Ovary (tissue), 7 donors: ENCODE measurements at regions not wholly inside any gene's neighbourhood (a gene's known extent, or its start where the extent isn't known, plus 50 kb on each side); places are given as distances from the start of the nearest gene placed in this dataset.

Experiments
- DNase-seq, 5 donors: peaks; one replicate each; pipeline ENCODE4 v3.0.0-alpha.2; 2019 to 2020
- H3K27ac ChIP-seq, 2 donors: fragments of 200-600 bp; one replicate each; pipeline versions ENCODE4 v1.5.1 to v1.8.0; 2019 to 2022
- H3K27me3 ChIP-seq: fragments of 200-600 bp; one replicate; pipeline ENCODE4 v1.8.0; 2022
- H3K36me3 ChIP-seq: fragments of 200-600 bp; sonication (generic); one replicate; pipeline ENCODE4 v1.5.1; 2019
- H3K4me1 ChIP-seq: one replicate; pipeline ENCODE4 v1.8.1; 2013; ENCODE audit warnings: mild to moderate bottlenecking, moderate library complexity; ENCODE audit not compliant: insufficient read depth
- H3K4me3 ChIP-seq: fragments of 200-600 bp; sonication (generic); one replicate; pipeline ENCODE4 v1.5.1; 2017
- H3K9me3 ChIP-seq, 2 donors: fragments of 200-600 bp in 1 of 2; sonication (generic) in 1 of 2; one replicate each; pipeline versions ENCODE4 v1.5.1 to v1.8.1; 2013 to 2019; ENCODE audit warnings: mild to moderate bottlenecking in 1 of 2, moderate library complexity in 1 of 2
- EP300 ChIP-seq: sonication (generic); formaldehyde crosslinking; IDR thresholded peaks from one replicate; pipeline ENCODE4 v1.6.1; 2017; ENCODE audit warnings: antibody characterized with exemption
- POLR2A ChIP-seq: fragments of 450-650 bp; IDR thresholded peaks from one replicate; pipeline ENCODE4 v1.6.1; 2017; ENCODE audit warnings: antibody characterized with exemption, mild to moderate bottlenecking, moderate library complexity
- WGBS, 3 donors: extraction: QIAGEN DNeasy Blood & Tissue Kit in 1 of 3; methylation state at CpG; one replicate each; pipeline versions ENCODE4 v1.1.5 to v1.1.7; 2013 to 2017; 5-methylcytosine and 5-hydroxymethylcytosine counted together
- intact Hi-C, 4 donors: fragments of 100-400 bp; cut with DNase I; formaldehyde crosslinking; loops; one replicate each; pipeline versions ENCODE4 v1.11.0 to v1.15.1; 2022 to 2023
- TF ChIP-seq, protein P1 (sequence below), 3 donors: fragments of 450-650 bp in 2 of 3; fragments of 200-600 bp in 1 of 3; IDR thresholded peaks; one replicate each; pipeline versions ENCODE4 v1.5.1 to v1.8.0; 2016 to 2022; ENCODE audit warnings: antibody characterized with exemption in 3 of 3, mild to moderate bottlenecking in 1 of 3
- donor health status: DM: no; HTN: no; CAD: no; lungs with moderate emphysema.
- donor health status: DM: no; HTN: no; CAD: no.
- donor health status: Bipolar disorder and iron deficiency.
- donor health status: DM: no; HTN: no; CAD: no.
- donor health status: DM: yes; HTN: yes; CAD: no.

DNA sequence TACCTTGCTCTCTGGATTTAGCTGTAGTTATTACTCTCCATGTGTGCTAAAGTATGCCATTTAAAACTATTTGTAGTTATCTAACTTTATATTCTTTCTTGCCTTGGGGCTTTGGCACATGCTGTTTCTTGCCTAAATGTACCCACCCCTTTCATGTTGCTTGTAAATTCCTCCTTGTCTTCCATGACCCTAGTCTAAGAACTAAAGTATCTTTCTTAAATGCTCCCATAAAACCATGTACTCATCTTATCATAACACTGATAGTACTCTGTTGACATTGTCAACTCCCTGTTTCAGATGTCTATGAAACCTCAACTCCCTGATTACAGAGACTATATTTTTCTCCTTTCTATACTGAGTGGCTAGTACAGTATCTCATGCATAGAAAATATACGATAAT lies 564.9 kb upstream of the IRAK1BP1 start:
- H3K4me3 ChIP-seq = no peak overlapping the region
- H3K4me1 ChIP-seq = no peaks in the 10 kb centered on the region
- 15 to 30% (median 16%) methylated on average over 1 of the region's 1 CpG for WGBS, 3 donors
- no peaks in the 10 kb centered on the region for H3K27me3 ChIP-seq
- TF ChIP-seq EP300 (no peak), POLR2A (no peak)
- TF ChIP-seq, protein P1, sequence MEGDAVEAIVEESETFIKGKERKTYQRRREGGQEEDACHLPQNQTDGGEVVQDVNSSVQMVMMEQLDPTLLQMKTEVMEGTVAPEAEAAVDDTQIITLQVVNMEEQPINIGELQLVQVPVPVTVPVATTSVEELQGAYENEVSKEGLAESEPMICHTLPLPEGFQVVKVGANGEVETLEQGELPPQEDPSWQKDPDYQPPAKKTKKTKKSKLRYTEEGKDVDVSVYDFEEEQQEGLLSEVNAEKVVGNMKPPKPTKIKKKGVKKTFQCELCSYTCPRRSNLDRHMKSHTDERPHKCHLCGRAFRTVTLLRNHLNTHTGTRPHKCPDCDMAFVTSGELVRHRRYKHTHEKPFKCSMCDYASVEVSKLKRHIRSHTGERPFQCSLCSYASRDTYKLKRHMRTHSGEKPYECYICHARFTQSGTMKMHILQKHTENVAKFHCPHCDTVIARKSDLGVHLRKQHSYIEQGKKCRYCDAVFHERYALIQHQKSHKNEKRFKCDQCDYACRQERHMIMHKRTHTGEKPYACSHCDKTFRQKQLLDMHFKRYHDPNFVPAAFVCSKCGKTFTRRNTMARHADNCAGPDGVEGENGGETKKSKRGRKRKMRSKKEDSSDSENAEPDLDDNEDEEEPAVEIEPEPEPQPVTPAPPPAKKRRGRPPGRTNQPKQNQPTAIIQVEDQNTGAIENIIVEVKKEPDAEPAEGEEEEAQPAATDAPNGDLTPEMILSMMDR (IDR thresholded peaks at IDR 0.05) = no peak
- DNase-seq = no peak
- intact Hi-C loops = no loop called here
- H3K9me3 ChIP-seq = no peaks in the 10 kb centered on the region
- H3K27ac ChIP-seq = no peak overlapping the region
- H3K36me3 ChIP-seq = no peaks in the 10 kb centered on the region

DNA sequence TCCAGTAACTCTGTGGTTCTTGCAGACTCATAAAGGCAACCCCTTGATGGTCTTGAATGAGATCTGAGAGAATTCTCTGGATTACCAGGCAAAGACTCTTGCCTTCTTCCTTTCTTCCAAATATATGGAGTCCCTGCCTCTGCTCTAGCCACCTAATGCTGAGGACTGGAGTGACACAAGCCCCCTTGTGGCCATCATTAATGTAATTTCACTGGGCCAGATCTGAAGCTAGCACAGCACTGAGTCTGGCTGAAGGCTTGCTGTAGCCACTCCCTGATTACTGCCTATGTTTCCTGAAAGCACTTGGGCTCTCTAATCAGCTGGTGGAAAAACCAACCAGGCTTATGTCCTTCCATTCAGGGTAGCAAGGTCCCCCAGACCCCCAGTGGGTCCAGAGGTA lies 559.3 kb upstream of the IRAK1BP1 start:
- no peaks in the 10 kb centered on the region for H3K36me3 ChIP-seq
- no peaks in the 10 kb centered on the region for H3K27me3 ChIP-seq
- H3K4me1 ChIP-seq = no peaks in the 10 kb centered on the region
- no peak overlapping the region for H3K4me3 ChIP-seq
- no peak for DNase-seq
- no peak overlapping the region for H3K27ac ChIP-seq
- no peaks in the 10 kb centered on the region for H3K9me3 ChIP-seq
- intact Hi-C loops = no loop called here
- TF ChIP-seq, protein P1 (IDR thresholded peaks at IDR 0.05) = no peak
- no peak for TF ChIP-seq POLR2A
- no peak for TF ChIP-seq EP300

- no peaks in the 10 kb centered on the region for H3K4me1 ChIP-seq
- TF ChIP-seq EP300 = no peak
- TF ChIP-seq POLR2A = no peak
- TF ChIP-seq, protein P1 (IDR thresholded peaks at IDR 0.05) = no peak
- no peak for DNase-seq
- no peaks in the 10 kb centered on the region for H3K9me3 ChIP-seq
- no peaks in the 10 kb centered on the region for H3K36me3 ChIP-seq
- intact Hi-C loops = no loop called here
- H3K27me3 ChIP-seq = no peaks in the 10 kb centered on the region
- no peak overlapping the region for H3K27ac ChIP-seq
- H3K4me3 ChIP-seq = no peak overlapping the region
- 74 to 85% (median 80%) methylated on average over 5 of the region's 5 CpGs for WGBS, 3 donors
Measured at GRCh38 chr6:78322068-78322845, 545.1 kb upstream of the IRAK1BP1 start.

GRCh38 chr6:78324213-78324612 lies 543.1 kb upstream of the IRAK1BP1 start:
- Histone ChIP-seq H3K4me3 (no peak overlapping the region), H3K27ac (no peak overlapping the region), H3K36me3 (no peaks in the 10 kb centered on the region), H3K4me1 (no peaks in the 10 kb centered on the region), H3K27me3 (no peaks in the 10 kb centered on the region), H3K9me3 (no peaks in the 10 kb centered on the region)
- intact Hi-C loops = no loop called here
- no peak for DNase-seq
- WGBS, 3 donors = 64 to 84% (median 72%) methylated on average over 2 of the region's 2 CpGs
- TF ChIP-seq, protein P1 (IDR thresholded peaks at IDR 0.05) = no peak
- TF ChIP-seq POLR2A (no peak), EP300 (no peak)
